NCI-H2227 (cell line): ENCODE measurements at regions not wholly inside any gene's neighbourhood (a gene's known extent, or its start where the extent isn't known, plus 50 kb on each side); places are given as distances from the start of the nearest gene placed in this dataset.
"Not testable (repeated sequence)": the region's sequence is repeated elsewhere in the genome, so short reads cannot be mapped to it uniquely, and the experiment has no call there.

Experiments used
- DNase-seq: peaks from one replicate; lab custom pipeline; 2025; ENCODE audit not compliant: unreplicated experiment; lab: John Stamatoyannopoulos, UW

DNA sequence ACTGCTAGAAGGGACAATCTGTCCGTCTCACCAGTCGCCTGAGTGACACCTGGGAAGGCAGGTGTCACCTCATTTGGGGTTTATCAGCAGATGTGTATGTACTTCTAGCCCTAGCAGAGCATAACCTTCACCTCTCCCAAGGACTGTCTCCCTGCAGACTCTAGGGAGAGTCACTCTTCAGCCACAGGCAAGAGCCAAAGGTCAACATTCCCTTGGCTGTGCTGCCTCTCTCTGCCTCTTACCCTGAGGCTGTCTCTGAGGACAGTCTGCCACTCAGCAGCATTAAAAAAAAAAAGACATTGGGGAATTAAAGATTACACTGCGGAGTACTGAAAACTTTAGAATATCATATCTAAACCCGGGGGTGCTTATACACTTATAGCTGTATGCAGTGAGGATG is 377.7 kb upstream of the FZD8 start:
- no peak for DNase-seq

DNA sequence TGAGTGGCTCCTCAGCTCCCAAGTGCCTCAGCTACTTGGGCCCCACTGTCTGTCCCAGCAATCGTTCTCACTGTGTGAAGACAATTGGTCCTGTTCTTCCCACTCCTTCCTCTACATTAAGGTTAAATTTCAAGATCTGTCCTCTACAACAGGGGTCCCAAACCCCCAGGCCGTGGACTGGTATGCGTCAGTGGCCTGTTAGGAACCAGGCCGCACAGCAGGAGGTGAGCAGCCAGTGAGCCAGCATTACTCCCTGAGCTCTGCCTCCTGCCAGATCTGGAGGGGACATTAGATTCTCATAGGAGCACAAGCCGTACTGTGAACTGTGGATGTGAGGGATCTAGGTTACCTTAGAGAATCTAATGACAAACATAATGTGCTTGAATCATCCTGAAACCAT is 376.9 kb upstream of the FZD8 start:
- DNase-seq: no peak

DNA sequence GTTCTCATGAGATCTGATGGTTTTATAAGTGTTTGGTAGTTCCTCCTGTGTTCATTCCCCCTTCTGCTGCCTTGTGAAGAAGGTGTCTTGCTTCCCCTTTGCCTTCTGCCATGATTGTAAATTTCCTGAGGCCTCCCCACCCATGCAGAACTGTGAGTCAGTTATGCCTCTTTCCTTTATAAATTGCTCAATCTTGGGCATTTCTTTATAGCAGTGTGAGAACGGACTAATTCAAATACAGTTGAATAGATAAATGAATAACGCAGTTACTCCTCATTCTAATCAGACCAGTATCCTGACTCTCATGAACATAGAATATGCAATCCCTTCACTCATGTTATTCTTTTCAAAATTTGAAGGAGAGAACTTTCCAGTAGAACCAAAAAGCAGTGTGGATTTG is 375.0 kb upstream of the FZD8 start:
- DNase-seq: no peak

DNA sequence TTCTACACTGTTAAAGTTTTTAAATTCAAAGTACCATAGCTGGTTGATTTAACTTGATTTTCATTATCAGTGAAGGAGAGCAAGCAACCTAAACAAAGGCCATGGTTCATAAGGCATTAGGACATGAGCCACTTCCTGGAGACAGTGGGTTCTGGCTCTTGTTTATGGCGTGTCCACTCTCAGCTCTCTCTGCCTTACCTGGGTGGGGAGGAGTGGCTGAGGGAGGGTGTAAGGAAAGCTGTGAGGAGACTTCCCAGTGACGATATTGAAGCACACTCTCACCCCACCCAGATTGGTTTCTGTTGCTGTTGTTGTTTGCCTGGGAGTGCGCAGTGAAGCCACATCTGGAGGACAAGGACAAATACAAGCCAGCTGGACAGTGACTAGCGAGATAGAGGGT is 365.3 kb upstream of the FZD8 start:
- no peak for DNase-seq

DNA sequence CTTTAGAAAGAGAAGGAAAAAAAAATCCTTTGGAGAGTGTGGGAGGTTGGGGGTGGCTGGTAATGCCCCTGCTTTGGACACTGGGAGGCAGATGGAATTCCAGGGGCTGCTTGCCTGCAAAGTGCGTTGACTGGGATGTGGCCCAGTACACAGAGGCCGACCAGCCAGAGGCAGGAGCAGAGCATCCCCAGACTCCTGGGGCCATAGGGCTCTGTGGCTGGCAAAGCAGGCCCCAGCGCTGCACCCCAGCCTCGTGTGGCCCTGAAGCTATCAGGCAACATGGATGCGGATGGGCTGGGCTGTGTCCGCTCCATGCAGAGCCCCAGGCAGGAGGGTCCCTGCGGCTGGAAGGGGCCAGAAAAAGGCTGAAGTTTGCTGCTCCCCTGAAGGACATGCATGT is 361.6 kb upstream of the FZD8 start:
- no peak for DNase-seq

DNA sequence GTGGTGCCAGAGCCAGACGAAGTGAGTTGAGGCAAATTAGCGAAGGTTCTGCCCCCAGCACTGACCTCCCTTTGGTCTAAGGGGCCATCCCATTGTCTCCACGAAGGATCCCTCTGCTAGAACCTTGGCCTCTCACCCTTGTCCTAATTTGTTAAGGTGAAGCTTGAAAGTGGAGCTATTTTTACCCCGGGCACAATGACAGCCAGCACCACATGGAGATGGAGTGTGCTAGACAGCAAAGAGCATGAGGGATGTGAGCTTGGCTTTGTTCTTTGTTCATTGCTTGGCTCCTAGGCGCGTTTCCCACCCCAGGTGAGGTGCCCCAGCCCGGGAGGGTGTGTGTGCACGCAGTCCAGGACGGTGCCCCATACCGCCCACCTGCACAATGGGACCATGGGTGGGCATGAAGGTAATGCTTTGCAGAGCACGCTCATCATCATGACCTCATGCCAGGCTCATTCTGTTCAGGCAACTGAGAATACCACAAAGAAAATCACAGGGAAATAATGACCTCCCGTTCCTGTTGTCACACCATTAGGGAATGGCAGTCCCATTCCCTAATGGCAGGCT is 361.0 kb upstream of the FZD8 start:
- DNase-seq: no peak

DNA sequence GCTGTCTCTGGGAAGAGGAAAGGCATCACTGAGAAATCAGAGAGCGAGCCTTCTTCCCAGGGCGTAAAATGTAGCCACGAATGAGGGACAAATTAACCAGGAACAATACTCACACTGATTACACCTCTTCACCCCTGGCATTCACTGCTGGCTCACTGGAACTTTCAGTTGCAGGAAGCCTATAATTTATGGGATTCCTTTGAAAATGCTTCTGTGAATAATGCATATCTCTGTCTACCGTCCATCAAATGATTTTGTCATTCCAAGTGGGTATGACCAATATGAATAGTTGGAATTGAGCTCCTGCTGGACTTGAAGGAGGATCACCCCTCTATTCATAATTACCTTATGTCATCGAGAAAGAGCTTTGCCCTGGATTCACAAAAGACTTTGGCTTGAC is 360.3 kb upstream of the FZD8 start:
- no peak for DNase-seq

DNA sequence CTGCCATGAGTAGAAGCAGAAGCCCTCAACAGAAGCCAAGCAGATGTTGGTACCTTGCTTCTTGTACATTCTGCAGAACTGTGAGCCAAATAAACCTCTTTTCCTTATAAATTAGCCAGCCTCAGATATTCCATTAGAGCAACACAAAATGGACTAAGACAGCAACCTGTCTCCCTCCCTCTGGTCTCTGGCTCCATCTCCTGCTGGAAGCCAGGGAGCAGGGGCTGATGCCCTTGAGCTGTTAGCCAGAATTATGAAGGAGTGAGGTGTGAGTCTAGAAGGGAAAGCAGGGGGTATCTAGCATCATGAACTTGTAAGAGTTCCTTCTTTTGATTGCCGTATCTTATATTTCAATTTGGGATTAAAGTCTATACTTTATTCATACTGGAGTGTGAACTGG is 358.7 kb upstream of the FZD8 start:
- not testable (repeated sequence) for DNase-seq

DNA sequence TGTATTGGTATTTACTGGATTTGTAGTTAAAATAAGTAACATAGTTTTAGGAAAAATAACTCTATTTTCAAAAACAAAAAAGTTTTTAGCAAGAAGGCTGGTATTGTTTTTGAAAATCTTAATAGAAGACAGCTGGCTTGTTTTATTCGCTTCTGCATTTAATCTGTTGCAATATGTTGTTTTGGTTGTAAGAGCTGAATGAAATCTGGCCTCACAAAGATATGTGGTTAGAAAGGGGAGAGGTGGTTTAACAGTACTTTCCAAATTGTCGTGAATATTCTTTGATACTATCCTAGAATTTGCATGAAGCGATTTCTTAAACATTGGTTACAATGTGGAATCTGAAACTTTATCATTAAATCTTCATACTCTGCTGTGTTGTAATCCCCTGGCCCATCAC is 355.9 kb upstream of the FZD8 start:
- no peak for DNase-seq

DNA sequence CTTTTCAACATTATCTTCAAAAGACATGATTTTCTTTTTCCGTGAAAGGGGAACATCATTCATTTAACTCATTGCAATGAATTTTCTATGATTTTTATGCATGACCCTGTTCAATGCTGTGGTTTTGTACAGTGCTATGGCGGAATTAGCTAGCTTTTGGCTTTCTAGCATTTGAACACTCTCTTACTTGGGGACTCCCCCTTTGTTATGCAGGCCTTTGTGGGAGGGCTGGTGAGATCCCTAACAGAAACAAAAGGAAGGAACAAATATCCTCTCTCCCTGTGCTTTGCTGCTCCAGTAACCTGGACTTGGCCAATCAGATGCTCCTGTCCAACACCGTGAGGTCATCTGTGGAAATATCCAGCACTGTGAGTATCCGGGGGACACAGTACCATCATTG is 353.4 kb upstream of the FZD8 start:
- no peak for DNase-seq

DNA sequence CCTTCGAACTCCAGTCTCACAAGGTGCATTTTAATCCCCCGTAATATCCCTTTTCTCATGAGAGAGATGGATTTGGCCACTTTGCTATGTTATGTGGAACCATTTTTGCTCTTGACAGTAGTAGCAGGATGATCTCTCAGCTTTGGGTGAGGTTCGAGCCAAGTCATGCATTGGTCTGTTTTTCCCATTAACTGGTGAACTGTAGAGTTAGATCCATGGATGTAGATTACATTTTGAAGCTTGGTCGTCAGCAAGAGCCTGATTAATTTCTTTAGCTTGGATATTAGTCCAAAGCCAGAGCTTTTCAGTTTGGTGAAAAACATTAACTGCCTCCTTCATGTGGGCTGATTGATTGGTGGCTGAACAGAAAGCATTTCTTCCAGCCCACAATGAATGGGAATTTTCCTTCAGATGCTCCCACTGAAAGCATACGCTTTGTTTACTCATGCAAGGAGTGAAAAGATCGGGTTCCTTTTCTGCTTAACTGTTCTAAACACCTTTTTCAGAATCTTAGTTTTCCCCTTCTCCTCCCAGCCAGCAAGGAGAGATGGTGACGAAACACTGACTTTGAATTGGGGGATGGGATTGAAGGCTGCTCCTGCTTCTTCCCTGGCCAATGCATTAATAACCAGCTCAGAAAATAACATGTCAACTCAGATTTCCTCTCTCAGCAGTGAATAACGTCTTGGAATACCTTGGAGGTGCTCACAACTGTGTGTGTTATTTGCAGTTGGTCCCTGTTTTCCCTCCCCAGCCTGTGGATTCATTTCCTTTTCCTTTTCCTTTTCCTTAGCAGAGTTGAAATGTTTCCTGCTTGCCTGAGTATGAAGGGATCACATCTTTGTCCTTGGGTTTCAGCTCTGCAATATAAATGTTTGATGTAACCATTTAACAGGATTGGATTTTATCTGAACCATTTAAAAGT is 351.8 kb upstream of the FZD8 start:
- DNase-seq: no peak

DNA sequence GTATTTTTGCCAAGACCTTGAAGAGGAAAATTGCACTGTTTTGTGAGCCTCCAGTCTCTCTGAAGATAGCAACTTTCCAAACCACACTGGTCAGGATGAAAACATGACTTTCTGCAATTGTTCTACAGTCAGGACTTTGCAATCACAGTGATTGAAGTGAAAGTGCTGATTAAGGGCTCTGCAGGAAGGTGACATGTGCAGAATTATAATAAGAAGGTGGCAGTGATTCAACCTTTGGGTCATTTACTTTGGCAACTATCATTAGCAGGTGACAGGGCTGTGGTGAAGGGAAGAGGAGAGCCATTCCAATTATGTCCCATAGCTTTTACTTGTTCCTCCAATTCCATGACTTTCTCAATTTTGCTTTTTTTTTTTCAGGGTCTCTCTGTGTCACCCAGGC is 350.0 kb upstream of the FZD8 start:
- no peak for DNase-seq

DNA sequence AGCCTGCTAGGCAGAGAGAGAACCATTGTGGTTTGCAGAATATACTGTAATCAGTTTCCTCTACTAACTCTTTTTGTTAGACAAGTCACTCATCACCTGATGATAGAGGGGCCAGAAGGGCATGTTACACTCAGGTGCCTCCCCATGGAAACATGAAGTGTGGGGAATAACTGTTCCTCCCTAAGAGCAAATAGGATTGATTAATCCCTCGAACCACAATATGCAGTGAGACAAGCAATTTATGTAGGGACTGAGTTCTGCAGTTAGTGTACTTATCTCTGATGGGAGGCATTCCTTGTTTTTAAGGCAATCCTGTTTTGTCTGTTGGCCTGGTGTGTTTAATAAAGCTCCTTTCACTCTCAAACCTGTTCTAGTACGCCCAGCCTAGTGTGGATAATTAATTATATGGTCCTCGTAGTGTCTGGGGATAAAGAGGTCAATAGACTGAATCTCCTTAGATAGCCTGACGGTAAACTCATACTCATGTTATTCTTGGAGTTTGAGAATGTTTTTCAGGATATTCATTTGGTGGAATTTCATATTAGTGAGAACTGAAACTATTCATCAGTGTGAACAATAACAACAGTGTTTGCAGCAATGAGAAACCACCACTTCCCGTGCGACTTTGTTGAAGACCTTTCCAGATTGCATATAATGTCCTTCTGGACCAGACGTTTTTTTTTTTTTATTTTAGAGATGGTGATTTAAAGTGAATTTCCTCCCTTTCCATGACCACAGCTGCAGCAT is 344.8 kb upstream of the FZD8 start:
- no peak for DNase-seq

DNA sequence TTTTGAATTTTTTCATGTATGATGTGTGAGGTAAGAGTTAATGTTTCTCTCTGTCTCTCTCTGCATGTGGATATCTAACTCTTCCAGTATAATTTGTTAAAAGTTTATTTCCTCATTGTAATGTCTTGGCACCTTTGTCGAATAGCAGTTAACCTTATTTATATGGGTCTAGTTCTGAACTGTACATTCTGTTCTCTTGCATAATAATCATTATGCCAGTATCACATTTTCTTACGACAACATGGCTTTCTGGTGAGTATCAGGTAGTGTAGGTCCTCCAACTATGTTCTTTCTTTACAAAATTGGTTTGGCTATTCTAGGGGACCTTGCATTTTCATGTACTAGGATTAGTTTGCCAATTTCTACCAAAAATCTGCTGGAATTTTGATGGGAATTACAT is 337.0 kb upstream of the FZD8 start:
- no peak for DNase-seq

DNA sequence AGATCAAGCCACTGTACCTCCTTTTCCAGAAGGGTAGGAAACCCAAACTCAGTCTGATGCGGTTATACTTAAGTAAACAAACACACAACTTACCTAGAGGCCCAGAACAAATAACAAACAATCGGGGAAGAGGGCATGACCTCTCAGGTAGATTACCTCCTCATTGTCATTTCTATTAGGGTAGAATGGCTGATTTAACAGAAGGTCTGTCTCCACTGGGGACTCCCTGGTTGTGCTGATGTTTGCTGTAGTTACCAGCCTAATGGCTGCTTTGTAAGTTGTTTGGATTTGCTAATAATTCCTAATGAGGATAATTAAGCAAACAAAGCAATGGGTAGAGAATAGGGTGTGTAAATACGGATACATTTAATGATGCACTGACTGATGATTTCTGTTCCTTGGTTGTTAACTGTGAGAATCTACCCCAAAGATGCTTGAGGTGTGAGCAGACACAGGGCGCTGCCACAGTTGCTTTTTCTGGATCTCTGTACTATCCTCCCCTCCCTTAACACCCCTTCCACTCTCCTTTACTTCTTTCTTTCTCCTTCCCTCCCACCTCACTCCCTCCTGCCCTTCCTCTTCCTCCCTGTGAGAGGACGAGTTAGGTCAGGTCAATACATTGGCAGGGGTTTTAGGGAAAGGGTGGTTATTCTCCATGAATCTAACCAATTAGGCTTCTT is 332.0 kb upstream of the FZD8 start:
- DNase-seq: not testable (repeated sequence)

DNA sequence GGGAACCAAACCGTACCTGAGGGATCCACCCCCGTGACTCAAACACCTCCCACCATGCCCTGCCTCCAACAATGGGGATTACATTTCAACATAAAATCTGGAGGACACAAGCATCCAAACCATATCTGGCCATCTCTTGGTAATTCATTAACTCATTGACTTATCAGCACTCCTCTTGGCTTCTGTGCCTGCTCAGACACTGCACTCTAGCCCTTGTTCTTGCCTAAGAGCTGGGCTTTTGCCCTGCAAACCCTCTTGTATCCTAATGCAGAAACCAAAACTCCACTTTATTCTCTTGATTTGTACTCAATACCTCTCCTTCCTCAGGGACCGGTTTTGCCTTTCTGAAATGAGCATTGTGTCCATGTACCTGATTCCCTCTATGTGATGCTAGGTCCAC is 330.2 kb upstream of the FZD8 start:
- no peak for DNase-seq

DNA sequence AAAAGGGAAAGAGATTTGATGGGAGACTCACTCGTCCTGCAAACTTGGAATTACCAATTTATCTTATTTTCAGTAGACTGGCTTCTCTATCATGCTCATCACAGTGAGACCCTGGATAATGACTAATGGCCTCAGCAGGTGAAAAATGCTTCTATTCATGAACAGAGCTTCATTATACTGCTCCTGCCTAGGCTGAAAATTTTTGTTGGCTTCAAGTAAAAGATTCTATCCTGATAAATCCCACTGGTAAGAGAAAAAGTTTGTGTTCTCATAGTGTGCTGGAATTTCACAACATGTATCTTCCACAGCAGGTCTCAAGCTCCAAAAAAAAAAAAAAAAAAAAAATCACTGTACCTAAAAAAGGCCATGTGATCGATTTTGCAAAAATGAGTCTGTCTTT is 329.3 kb upstream of the FZD8 start:
- DNase-seq: no peak

DNA sequence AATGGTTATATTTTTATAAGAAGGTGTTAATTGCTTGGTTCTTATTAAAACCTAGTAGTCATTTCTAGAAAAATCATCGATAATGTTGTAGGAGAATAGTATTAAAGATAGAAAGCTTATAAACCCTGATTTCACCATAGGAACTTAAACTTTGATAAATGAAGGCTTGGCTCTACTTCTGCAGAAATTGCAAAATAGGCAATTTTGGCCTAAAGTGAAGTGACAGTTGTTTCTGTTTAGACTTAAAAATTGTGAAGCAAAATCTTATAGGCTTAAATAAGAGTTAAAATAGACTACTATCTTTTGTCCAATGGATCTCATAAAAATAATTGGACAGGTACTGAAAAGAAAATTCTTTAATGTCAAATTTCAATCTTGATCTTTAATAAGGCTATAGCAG is 321.6 kb upstream of the FZD8 start:
- DNase-seq: no peak

DNA sequence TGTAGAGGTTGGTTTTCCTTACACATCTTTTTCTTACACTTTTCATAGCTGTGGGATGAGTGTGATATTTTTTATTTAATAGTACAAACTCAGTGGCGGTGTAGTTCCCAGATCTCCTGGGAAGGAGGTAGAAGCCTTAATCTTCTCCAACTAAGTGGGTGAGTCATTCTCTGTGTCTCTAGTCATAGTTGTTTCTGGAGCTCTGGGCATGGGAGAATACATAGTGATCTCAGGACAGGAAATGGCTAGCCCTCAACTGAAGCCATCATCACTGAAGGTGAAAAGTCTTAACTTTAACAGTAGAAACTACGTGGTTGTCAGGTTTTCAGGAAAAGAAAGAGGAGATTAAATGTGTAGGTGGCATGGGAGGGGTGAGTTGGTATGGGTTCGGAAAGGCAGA is 319.4 kb upstream of the FZD8 start:
- no peak for DNase-seq

DNA sequence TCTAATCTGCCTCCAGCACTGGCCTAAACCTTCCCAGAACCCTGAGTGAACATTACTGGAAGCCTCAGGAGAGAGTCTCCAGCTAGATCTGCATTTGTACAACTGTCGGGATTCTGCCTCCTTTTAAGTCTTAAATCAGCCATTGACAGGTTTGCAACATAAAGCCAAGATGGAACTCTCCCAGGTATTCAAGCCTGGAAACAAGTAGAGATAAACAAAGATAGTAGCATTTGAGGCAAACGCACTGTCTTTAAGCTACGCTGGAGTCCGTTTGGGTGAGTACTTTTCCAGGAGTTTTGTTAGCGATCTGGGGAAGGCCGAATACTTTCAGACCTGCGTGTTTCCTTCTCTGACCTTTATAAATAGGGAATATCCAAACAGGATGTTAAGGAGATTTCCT is 317.2 kb upstream of the FZD8 start:
- no peak for DNase-seq

DNA sequence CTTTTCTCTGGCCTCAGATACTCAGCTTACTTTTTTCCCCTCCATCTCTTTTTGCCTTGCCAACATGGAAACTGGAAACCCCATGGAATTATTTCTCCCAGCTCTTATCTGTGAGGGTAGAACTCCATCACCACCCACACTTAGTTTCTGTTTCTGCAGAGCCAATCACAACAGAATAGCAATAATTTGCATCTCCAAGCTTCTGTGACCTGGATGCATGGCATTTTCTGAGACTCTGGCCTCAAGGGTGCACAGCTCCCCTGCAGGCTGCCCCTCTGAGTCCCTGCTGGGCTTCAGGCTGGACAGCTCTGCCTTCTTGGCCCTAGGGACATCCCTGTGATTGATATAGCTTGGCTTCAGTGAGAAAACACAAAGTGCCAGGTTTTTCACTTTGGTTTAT is 316.5 kb upstream of the FZD8 start:
- not testable (repeated sequence) for DNase-seq

DNA sequence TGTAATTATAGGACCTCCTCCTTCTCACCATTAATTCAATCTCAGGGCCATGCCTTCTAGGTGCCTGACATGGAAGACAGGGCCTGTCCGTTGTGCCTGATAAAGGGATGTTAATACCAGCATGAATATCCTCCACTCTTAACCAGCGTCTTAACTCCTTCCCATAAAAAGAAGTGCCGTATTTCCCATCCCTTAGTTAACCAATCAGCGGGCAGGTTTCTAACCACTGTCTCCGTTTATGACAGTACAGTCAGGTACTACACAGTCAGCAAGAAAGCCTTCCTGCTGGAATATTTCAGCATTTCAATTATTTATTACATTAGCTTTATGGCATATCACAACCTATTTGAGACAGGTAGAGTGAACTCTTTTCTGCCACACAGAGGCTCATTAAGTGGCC is 308.6 kb upstream of the FZD8 start:
- DNase-seq: no peak
